ENCODE measurements at regions not wholly inside any gene's neighbourhood (a gene's known extent, or its start where the extent isn't known, plus 50 kb on each side); places are given as distances from the start of the nearest gene placed in this dataset.
"Not testable (repeated sequence)": the region's sequence is repeated elsewhere in the genome, so short reads cannot be mapped to it uniquely, and the experiment has no call there.

GRCh38 chr7:32215697-32216096 lies 145.5 kb upstream of the PDE1C start:
- Histone ChIP-seq H3K27ac (ENCODE audit: low read depth, low read length) (no peak overlapping the region), H3K4me3 (ENCODE audit: low read depth, low read length) (no peak overlapping the region), H3K36me3 (ENCODE audit: control insufficient read depth, insufficient read depth, low read length) (no peaks in the 10 kb centered on the region), H3K4me1 (ENCODE audit: control insufficient read depth, insufficient read depth, low read length) (no peaks in the 10 kb centered on the region), H3K9me3 (ENCODE audit: control insufficient read depth, insufficient read depth, low read depth, low read length) (no peaks in the 10 kb centered on the region), H3K27me3 (ENCODE audit: control insufficient read depth, insufficient read depth, low read length) (peaks cover 18% of the 10 kb centered on the region), H3K9ac (ENCODE audit: low read length) (no peak overlapping the region)

DNA sequence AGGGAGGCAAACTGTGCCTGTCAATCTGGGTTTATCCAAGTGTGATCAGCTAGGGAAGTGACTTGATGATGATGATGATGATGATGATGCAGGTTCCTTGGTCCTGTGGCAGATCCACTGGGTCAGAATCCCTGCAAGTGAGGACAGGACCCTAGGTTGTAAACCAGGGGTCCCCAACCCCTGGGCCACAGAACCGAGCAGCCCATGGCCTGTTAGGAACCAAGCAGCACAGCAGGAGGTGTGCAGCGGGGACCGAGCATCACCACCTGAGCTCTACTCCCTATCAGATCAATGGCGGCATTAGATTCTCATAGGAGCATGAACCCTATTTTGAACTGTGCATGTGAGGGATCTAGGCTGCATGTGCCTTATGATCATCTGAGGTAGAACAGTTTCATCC lies 144.7 kb upstream of the PDE1C start:
- H3K27me3 ChIP-seq (ENCODE audit: control insufficient read depth, insufficient read depth, low read length) = peaks cover 18% of the 10 kb centered on the region
- H3K9me3 ChIP-seq (ENCODE audit: control insufficient read depth, insufficient read depth, low read depth, low read length) = no peaks in the 10 kb centered on the region
- H3K9ac ChIP-seq (ENCODE audit: low read length) = no peak overlapping the region
- H3K4me3 ChIP-seq (ENCODE audit: low read depth, low read length) = no peak overlapping the region
- H3K4me1 ChIP-seq (ENCODE audit: control insufficient read depth, insufficient read depth, low read length) = no peaks in the 10 kb centered on the region
- no peaks in the 10 kb centered on the region for H3K36me3 ChIP-seq (ENCODE audit: control insufficient read depth, insufficient read depth, low read length)
- no peak overlapping the region for H3K27ac ChIP-seq (ENCODE audit: low read depth, low read length)

- Histone ChIP-seq H3K9ac (ENCODE audit: low read length) (no peak overlapping the region), H3K4me3 (ENCODE audit: low read depth, low read length) (no peak overlapping the region), H3K36me3 (ENCODE audit: control insufficient read depth, insufficient read depth, low read length) (no peaks in the 10 kb centered on the region), H3K4me1 (ENCODE audit: control insufficient read depth, insufficient read depth, low read length) (no peaks in the 10 kb centered on the region), H3K27ac (ENCODE audit: low read depth, low read length) (no peak overlapping the region), H3K9me3 (ENCODE audit: control insufficient read depth, insufficient read depth, low read depth, low read length) (no peaks in the 10 kb centered on the region), H3K27me3 (ENCODE audit: control insufficient read depth, insufficient read depth, low read length) (peaks cover 36% of the 10 kb centered on the region)
Measured at GRCh38 chr7:32212321-32212720, 142.1 kb upstream of the PDE1C start.

GRCh38 chr7:32206987-32207386 lies 136.8 kb upstream of the PDE1C start:
- Histone ChIP-seq H3K4me3 (ENCODE audit: low read depth, low read length) (no peak overlapping the region), H3K9ac (ENCODE audit: low read length) (no peak overlapping the region), H3K9me3 (ENCODE audit: control insufficient read depth, insufficient read depth, low read depth, low read length) (no peaks in the 10 kb centered on the region), H3K36me3 (ENCODE audit: control insufficient read depth, insufficient read depth, low read length) (no peaks in the 10 kb centered on the region), H3K4me1 (ENCODE audit: control insufficient read depth, insufficient read depth, low read length) (no peaks in the 10 kb centered on the region), H3K27ac (ENCODE audit: low read depth, low read length) (no peak overlapping the region), H3K27me3 (ENCODE audit: control insufficient read depth, insufficient read depth, low read length) (peaks cover 34% of the 10 kb centered on the region)

DNA sequence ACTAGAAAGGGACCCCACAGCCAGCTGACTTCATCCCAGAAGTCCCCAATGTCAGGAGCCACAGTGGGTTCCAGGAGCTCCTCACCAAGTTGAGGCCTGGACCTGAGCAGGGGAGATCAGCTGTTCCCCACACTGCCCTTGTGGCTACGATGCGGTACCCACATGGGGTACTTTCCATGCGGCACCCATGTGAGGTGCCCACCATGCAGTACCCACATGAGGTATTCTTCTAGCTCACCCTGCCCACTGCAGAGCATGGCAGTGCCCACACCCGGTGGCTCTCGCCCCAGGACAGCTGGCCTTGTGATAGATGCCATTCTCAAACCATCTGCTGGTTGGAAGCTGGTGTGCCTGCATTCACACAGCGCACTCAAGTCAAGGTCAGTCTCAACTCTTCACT lies 136.3 kb upstream of the PDE1C start:
- no peak overlapping the region for H3K4me3 ChIP-seq (ENCODE audit: low read depth, low read length)
- no peaks in the 10 kb centered on the region for H3K9me3 ChIP-seq (ENCODE audit: control insufficient read depth, insufficient read depth, low read depth, low read length)
- H3K4me1 ChIP-seq (ENCODE audit: control insufficient read depth, insufficient read depth, low read length) = no peaks in the 10 kb centered on the region
- H3K9ac ChIP-seq (ENCODE audit: low read length) = no peak overlapping the region
- H3K36me3 ChIP-seq (ENCODE audit: control insufficient read depth, insufficient read depth, low read length) = no peaks in the 10 kb centered on the region
- peaks cover 36% of the 10 kb centered on the region for H3K27me3 ChIP-seq (ENCODE audit: control insufficient read depth, insufficient read depth, low read length)
- H3K27ac ChIP-seq (ENCODE audit: low read depth, low read length) = no peak overlapping the region

GRCh38 chr7:32205298-32205824 lies 135.2 kb upstream of the PDE1C start:
- not testable (repeated sequence) for H3K9ac ChIP-seq (ENCODE audit: low read length)

GRCh38 chr7:32204361-32205018 lies 134.3 kb upstream of the PDE1C start:
- no peak overlapping the region for H3K27ac ChIP-seq (ENCODE audit: low read depth, low read length)
- H3K27me3 ChIP-seq (ENCODE audit: control insufficient read depth, insufficient read depth, low read length) = peaks cover 32% of the 10 kb centered on the region
- H3K4me3 ChIP-seq (ENCODE audit: low read depth, low read length) = no peak overlapping the region
- no peaks in the 10 kb centered on the region for H3K4me1 ChIP-seq (ENCODE audit: control insufficient read depth, insufficient read depth, low read length)
- no peaks in the 10 kb centered on the region for H3K9me3 ChIP-seq (ENCODE audit: control insufficient read depth, insufficient read depth, low read depth, low read length)
- H3K9ac ChIP-seq (ENCODE audit: low read length) = no peak overlapping the region
- H3K36me3 ChIP-seq (ENCODE audit: control insufficient read depth, insufficient read depth, low read length) = no peaks in the 10 kb centered on the region

More at GRCh38 chr7:32205298-32205824, 135.2 kb upstream of the PDE1C start:
- H3K4me1 ChIP-seq (ENCODE audit: control insufficient read depth, insufficient read depth, low read length); H3K4me3 ChIP-seq (ENCODE audit: low read depth, low read length); H3K27ac ChIP-seq (ENCODE audit: low read depth, low read length); H3K36me3 ChIP-seq (ENCODE audit: control insufficient read depth, insufficient read depth, low read length); H3K9me3 ChIP-seq (ENCODE audit: control insufficient read depth, insufficient read depth, low read depth, low read length): not testable (repeated sequence)
- peaks cover 36% of the 10 kb centered on the region for H3K27me3 ChIP-seq (ENCODE audit: control insufficient read depth, insufficient read depth, low read length)

DNA sequence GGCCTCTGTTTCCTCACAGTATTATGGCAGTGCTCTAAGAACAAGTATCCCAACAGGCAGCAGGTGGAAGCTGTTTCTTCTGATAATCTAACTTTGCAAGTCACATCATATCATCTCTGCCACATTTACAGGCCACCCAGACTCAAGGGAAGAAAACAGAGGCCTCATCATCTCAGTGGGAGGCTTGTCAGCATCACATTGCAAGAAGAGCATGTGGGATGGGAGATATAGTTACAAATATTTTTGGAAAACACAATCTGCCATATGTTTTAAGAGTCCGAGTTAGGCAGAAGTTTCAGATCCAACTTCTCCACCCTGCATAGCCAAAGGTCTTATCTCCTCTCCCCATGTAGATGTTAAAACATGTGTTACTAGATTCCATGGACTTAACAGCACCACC lies 130.4 kb upstream of the PDE1C start:
- Histone ChIP-seq H3K27ac (ENCODE audit: low read depth, low read length) (no peak overlapping the region), H3K9me3 (ENCODE audit: control insufficient read depth, insufficient read depth, low read depth, low read length) (0 out of 2 replicates have a peak, but pooled peaks cover 3% of the 10 kb centered on the region), H3K27me3 (ENCODE audit: control insufficient read depth, insufficient read depth, low read length) (peaks cover 13% of the 10 kb centered on the region; the same call in 1 of the 2 replicates), H3K4me1 (ENCODE audit: control insufficient read depth, insufficient read depth, low read length) (no peaks in the 10 kb centered on the region), H3K9ac (ENCODE audit: low read length) (no peak overlapping the region), H3K36me3 (ENCODE audit: control insufficient read depth, insufficient read depth, low read length) (no peaks in the 10 kb centered on the region), H3K4me3 (ENCODE audit: low read depth, low read length) (no peak overlapping the region)

DNA sequence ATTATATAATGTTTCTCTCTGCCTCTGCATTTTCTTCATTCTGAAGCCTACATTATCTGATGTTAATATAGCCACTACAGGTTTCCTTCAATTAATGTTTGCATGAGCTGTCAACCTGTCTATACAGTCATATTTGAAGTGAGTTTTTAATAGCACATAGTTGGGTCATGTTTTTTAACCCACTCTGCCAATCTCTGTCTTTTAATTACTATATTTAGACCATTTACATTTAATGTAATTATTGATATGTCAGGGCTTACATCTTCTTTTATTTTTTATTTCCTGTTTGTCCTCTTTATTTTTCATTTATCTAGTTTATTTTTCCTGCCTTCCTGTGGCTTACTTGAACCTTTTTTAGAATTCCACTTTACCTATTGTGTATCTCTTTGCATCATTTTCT lies 124.3 kb upstream of the PDE1C start:
- H3K27me3 ChIP-seq (ENCODE audit: control insufficient read depth, insufficient read depth, low read length) = no peaks in the 10 kb centered on the region
- no peak overlapping the region for H3K27ac ChIP-seq (ENCODE audit: low read depth, low read length)
- H3K4me3 ChIP-seq (ENCODE audit: low read depth, low read length) = no peak overlapping the region
- no peaks in the 10 kb centered on the region for H3K36me3 ChIP-seq (ENCODE audit: control insufficient read depth, insufficient read depth, low read length)
- H3K9ac ChIP-seq (ENCODE audit: low read length) = no peak overlapping the region
- H3K9me3 ChIP-seq (ENCODE audit: control insufficient read depth, insufficient read depth, low read depth, low read length) = peaks cover 6% of the 10 kb centered on the region; the same call in 1 of the 2 replicates
- no peaks in the 10 kb centered on the region for H3K4me1 ChIP-seq (ENCODE audit: control insufficient read depth, insufficient read depth, low read length)

GRCh38 chr7:32191305-32191704 lies 121.1 kb upstream of the PDE1C start:
- Histone ChIP-seq H3K27me3 (ENCODE audit: control insufficient read depth, insufficient read depth, low read length) (no peaks in the 10 kb centered on the region; the same call in 1 of the 2 replicates), H3K36me3 (ENCODE audit: control insufficient read depth, insufficient read depth, low read length) (no peaks in the 10 kb centered on the region), H3K4me3 (ENCODE audit: low read depth, low read length) (no peak overlapping the region), H3K4me1 (ENCODE audit: control insufficient read depth, insufficient read depth, low read length) (no peaks in the 10 kb centered on the region), H3K27ac (ENCODE audit: low read depth, low read length) (no peak overlapping the region), H3K9me3 (ENCODE audit: control insufficient read depth, insufficient read depth, low read depth, low read length) (peaks cover 6% of the 10 kb centered on the region; the same call in 1 of the 2 replicates), H3K9ac (ENCODE audit: low read length) (no peak overlapping the region)

DNA sequence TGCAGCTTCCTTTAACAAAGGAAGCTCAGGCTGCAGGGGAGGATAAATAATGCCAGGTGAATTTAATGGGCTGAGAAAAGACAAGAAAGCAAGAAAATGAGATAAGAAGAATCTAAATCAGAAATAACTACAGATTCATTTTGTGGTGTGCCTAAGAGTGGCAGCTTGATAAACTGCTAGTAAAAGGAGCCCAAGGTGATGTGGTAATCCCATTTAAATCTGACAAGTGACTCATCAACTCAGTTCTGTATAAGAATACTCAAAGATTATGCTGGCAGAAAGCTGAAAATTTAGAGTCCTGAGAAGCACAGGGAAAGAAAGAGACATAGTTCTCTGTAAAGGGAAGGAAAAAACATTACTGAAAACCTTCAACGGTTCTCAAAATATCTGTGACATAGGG lies 109.4 kb upstream of the PDE1C start:
- Histone ChIP-seq H3K27ac (ENCODE audit: low read depth, low read length) (no peak overlapping the region), H3K36me3 (ENCODE audit: control insufficient read depth, insufficient read depth, low read length) (no peaks in the 10 kb centered on the region), H3K9me3 (ENCODE audit: control insufficient read depth, insufficient read depth, low read depth, low read length) (no peaks in the 10 kb centered on the region), H3K27me3 (ENCODE audit: control insufficient read depth, insufficient read depth, low read length) (no peaks in the 10 kb centered on the region), H3K4me1 (ENCODE audit: control insufficient read depth, insufficient read depth, low read length) (peaks cover 4% of the 10 kb centered on the region; the same call in 1 of the 2 replicates), H3K4me3 (ENCODE audit: low read depth, low read length) (no peak overlapping the region), H3K9ac (ENCODE audit: low read length) (no peak overlapping the region)

Measured in HUES6 (cell line).